Neuronal stem cell (in vitro differentiated cells): ENCODE measurements at regions not wholly inside any gene's neighbourhood (a gene's known extent, or its start where the extent isn't known, plus 50 kb on each side); places are given as distances from the start of the nearest gene placed in this dataset.

Source experiments
- DNase-seq: peaks from one replicate; pipeline ENCODE4 v3.0.0-alpha.2; 2013; ENCODE audit warnings: low spot score
- H2AFZ ChIP-seq: one replicate; pipeline ENCODE4 v1.6.1; 2013; ENCODE audit warnings: mild to moderate bottlenecking, low read length, inconsistent platforms
- H2AK5ac ChIP-seq: 2 replicates; pipeline ENCODE4 v1.6.1; 2013; ENCODE audit warnings: low read depth, mild to moderate bottlenecking, inconsistent platforms, low read length, moderate library complexity, mixed read lengths
- H2BK120ac ChIP-seq: 2 replicates; pipeline ENCODE4 v1.6.1; 2013; ENCODE audit warnings: low read depth, mild to moderate bottlenecking, inconsistent platforms, low read length, moderate library complexity, mixed read lengths
- H2BK12ac ChIP-seq: one replicate; pipeline ENCODE4 v1.6.1; 2013; ENCODE audit warnings: low read length, inconsistent platforms
- H2BK15ac ChIP-seq: 2 replicates; pipeline ENCODE4 v1.6.1; 2013; ENCODE audit warnings: mild to moderate bottlenecking, low read length, inconsistent platforms, mixed read lengths
- H2BK5ac ChIP-seq: one replicate; pipeline ENCODE4 v1.6.1; 2013; ENCODE audit warnings: inconsistent platforms, mild to moderate bottlenecking, low read length, moderate library complexity
- H3K14ac ChIP-seq: one replicate; pipeline ENCODE4 v1.6.1; 2013; ENCODE audit warnings: low read length, inconsistent platforms
- H3K18ac ChIP-seq: 2 replicates; pipeline ENCODE4 v1.6.1; 2013; ENCODE audit warnings: low read length, inconsistent platforms
- H3K23ac ChIP-seq: 2 replicates; pipeline ENCODE4 v1.6.1; 2013; ENCODE audit warnings: low read depth, mild to moderate bottlenecking, mixed read lengths, low read length, inconsistent platforms; ENCODE audit not compliant: poor library complexity
- H3K27ac ChIP-seq: replicated peaks from 3 replicates; pipeline ENCODE4 v1.5.1; 2013; ENCODE audit warnings: low read length, inconsistent platforms
- H3K27me3 ChIP-seq, 3 experiments: 2 replicates each; pipeline ENCODE4 v1.6.1; 2013; ENCODE audit warnings: low read length in 3 of 3, mild to moderate bottlenecking in 2 of 3, inconsistent platforms in 1 of 3, low read depth in 1 of 3, mixed read lengths in 1 of 3, moderate library complexity in 1 of 3; ENCODE audit not compliant: control insufficient read depth in 3 of 3, insufficient read depth in 3 of 3
- H3K36me3 ChIP-seq, 2 donors: replicated peaks in 1 of 2; 2 replicates each; pipeline ENCODE4 v1.6.1; 2013; ENCODE audit warnings: low read length in 2 of 2; ENCODE audit not compliant: control insufficient read depth in 2 of 2, insufficient read depth in 2 of 2
- H3K4ac ChIP-seq: 2 replicates; pipeline ENCODE4 v1.6.1; 2013; ENCODE audit warnings: inconsistent platforms, mild to moderate bottlenecking, low read length, moderate library complexity
- H3K4me1 ChIP-seq, 2 donors: 1 replicate in 1 of 2; 2 replicates in 1 of 2; pipeline ENCODE4 v1.6.1; 2013; ENCODE audit warnings: low read length in 2 of 2, low read depth in 1 of 2; ENCODE audit not compliant: control insufficient read depth in 2 of 2, insufficient read depth in 1 of 2
- H3K4me2 ChIP-seq: one replicate; pipeline ENCODE4 v1.6.1; 2013; ENCODE audit warnings: mild to moderate bottlenecking, low read length, inconsistent platforms; ENCODE audit not compliant: insufficient read depth, poor library complexity, severe bottlenecking
- H3K4me3 ChIP-seq, 2 donors: 2 replicates each; pipeline ENCODE4 v1.5.1; 2013; ENCODE audit warnings: low read length in 2 of 2, mild to moderate bottlenecking in 2 of 2, inconsistent platforms in 1 of 2, moderate library complexity in 1 of 2
- H3K79me1 ChIP-seq: one replicate; pipeline ENCODE4 v1.6.1; 2013; ENCODE audit warnings: low read depth, mild to moderate bottlenecking, inconsistent platforms, low read length, moderate library complexity
- H3K9ac ChIP-seq: one replicate; pipeline ENCODE4 v1.6.1; 2013; ENCODE audit warnings: mild to moderate bottlenecking, low read depth, low read length, inconsistent platforms; ENCODE audit not compliant: poor library complexity
- H3K9me3 ChIP-seq, 2 donors: replicated peaks in 1 of 2; 2 replicates each; pipeline versions ENCODE3 to v1.6.1; 2013; ENCODE audit warnings: low read length in 2 of 2, mild to moderate bottlenecking in 2 of 2, inconsistent platforms in 1 of 2, low read depth in 1 of 2, mixed read lengths in 1 of 2, moderate library complexity in 1 of 2; ENCODE audit not compliant: control insufficient read depth in 2 of 2, insufficient read depth in 1 of 2
- H4K8ac ChIP-seq: one replicate; pipeline ENCODE4 v1.6.1; 2013; ENCODE audit warnings: low read depth, mild to moderate bottlenecking, inconsistent platforms, low read length, moderate library complexity
- H4K91ac ChIP-seq: one replicate; pipeline ENCODE4 v1.6.1; 2013; ENCODE audit warnings: low read length, low read depth, mild to moderate bottlenecking, inconsistent platforms; ENCODE audit not compliant: poor library complexity
- WGBS, 2 donors: extraction: QIAGEN DNeasy Blood & Tissue Kit; methylation state at CpG; one replicate each; pipeline ENCODE4 v1.1.7; 2013; ENCODE audit warnings: missing lambda C conversion rate in 2 of 2, mixed read lengths in 1 of 2; ENCODE audit not compliant: insufficient read length in 2 of 2, insufficient replicate concordance in 1 of 2; ENCODE audit errors: extremely low coverage in 2 of 2; 5-methylcytosine and 5-hydroxymethylcytosine counted together

- Histone ChIP-seq H3K14ac (no peak overlapping the region), H3K9me3 (no peaks in the 10 kb centered on the region), H2AFZ (no peak overlapping the region), H3K4me2 (no peak overlapping the region), H4K91ac (no peak overlapping the region), H2AK5ac (no peak overlapping the region), H2BK15ac (no peak overlapping the region), H3K27ac (no peak overlapping the region), H3K4ac (no peak overlapping the region), H3K4me1 (peaks cover 0 to 1% of the 10 kb centered on the region in 2 donors), H2BK5ac (no peak overlapping the region), H2BK120ac (no peak overlapping the region), H3K79me1 (no peaks in the 10 kb centered on the region), H3K27me3 (peaks cover 0 to 3% (median 0%) of the 10 kb centered on the region in 3 experiments), H3K23ac (no peak overlapping the region), H4K8ac (no peak overlapping the region), H3K18ac (no peak overlapping the region), H2BK12ac (no peak overlapping the region), H3K9ac (no peak overlapping the region), H3K4me3 (no peak overlapping the region), H3K36me3 (no peaks in the 10 kb centered on the region)
- DNase-seq: no peak
- no CpG with 5 or more reads among the region's 10 CpGs for WGBS, 2 donors
These were observed 127.3 kb upstream of the TMPO start for GRCh38 chr12:98388126-98388525.

- no peak overlapping the region for H2BK120ac ChIP-seq
- no peak for DNase-seq
- no peaks in the 10 kb centered on the region for H3K9me3 ChIP-seq
- no peak overlapping the region for H3K18ac ChIP-seq
- H3K27ac ChIP-seq: no peak overlapping the region
- no peak overlapping the region for H3K4ac ChIP-seq
- WGBS, 2 donors: no CpG with 5 or more reads among the region's 2 CpGs
- H3K14ac ChIP-seq: no peak overlapping the region
- H3K9ac ChIP-seq: no peak overlapping the region
- no peak overlapping the region for H3K23ac ChIP-seq
- H3K4me3 ChIP-seq: no peak overlapping the region
- H3K79me1 ChIP-seq: no peaks in the 10 kb centered on the region
- H2AFZ ChIP-seq: no peak overlapping the region
- no peak overlapping the region for H2AK5ac ChIP-seq
- H2BK15ac ChIP-seq: no peak overlapping the region
- peaks cover 0 to 3% (median 0%) of the 10 kb centered on the region in 3 experiments for H3K27me3 ChIP-seq
- peaks cover 0 to 1% of the 10 kb centered on the region in 2 donors for H3K4me1 ChIP-seq
- H2BK12ac ChIP-seq: no peak overlapping the region
- H4K8ac ChIP-seq: no peak overlapping the region
- no peak overlapping the region for H3K4me2 ChIP-seq
- H4K91ac ChIP-seq: no peak overlapping the region
- no peaks in the 10 kb centered on the region for H3K36me3 ChIP-seq
- H2BK5ac ChIP-seq: no peak overlapping the region
These were observed 125.8 kb upstream of the TMPO start for GRCh38 chr12:98389593-98389992.

DNA sequence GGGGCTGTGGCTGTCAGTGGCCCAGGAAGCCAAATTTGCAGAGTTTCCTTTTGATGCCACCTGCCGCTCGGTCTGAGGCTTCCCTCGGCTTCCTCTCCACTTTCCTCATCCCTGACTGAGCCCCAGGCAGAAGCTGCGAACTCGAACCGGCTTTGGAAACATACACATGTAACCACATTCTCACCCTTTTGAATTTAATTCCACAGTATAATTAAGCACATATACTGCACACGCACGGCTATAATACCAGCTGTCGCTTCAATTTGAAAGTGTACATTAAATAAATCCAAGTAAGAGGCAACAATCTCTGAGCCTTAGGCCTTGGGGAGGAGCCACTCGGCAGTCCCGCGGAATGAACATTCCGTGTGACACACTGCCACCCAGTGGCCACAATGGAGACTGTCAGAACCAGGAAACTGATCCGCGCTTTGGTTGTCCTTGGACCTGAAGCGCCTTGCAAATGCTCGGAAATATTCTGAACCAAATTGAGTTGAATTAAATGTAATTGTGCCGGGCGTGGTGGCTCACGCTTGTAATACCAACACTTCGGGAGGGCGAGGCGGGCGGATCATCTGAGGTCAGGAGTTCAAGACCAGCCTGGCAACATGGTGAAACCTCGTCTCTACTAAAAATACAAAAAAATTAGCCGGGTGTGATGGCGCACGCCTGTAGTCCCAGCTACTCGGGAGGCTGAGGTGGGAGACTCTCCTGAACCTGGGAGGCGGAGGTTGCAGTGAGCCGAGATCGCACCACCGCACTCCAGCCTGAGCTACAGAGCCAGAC lies 117.9 kb upstream of the TMPO start:
- H2AFZ ChIP-seq: peak overlapping the region; percentile 84
- no peak overlapping the region for H3K18ac ChIP-seq
- H4K91ac ChIP-seq: no peak overlapping the region
- no peaks in the 10 kb centered on the region for H3K79me1 ChIP-seq
- H3K9me3 ChIP-seq: no peaks in the 10 kb centered on the region
- H3K4ac ChIP-seq: no peak overlapping the region
- H2BK5ac ChIP-seq: no peak overlapping the region
- no CpG with 5 or more reads among the region's 33 CpGs for WGBS, 2 donors
- no peak overlapping the region for H2BK12ac ChIP-seq
- peak overlapping the region; percentile 49 for H3K4me2 ChIP-seq
- no peaks in the 10 kb centered on the region for H3K27me3 ChIP-seq
- DNase-seq: peak; percentile 78
- H2AK5ac ChIP-seq: no peak overlapping the region
- no peak overlapping the region for H3K23ac ChIP-seq
- H3K9ac ChIP-seq: no peak overlapping the region
- no peaks in the 10 kb centered on the region for H3K36me3 ChIP-seq
- no peak overlapping the region for H2BK15ac ChIP-seq
- peaks cover 6 to 9% of the 10 kb centered on the region in 2 donors for H3K4me1 ChIP-seq
- peak overlapping the region in 1 of 2 donors; percentile 47 for H3K4me3 ChIP-seq
- H3K14ac ChIP-seq: no peak overlapping the region
- H4K8ac ChIP-seq: no peak overlapping the region
- no peak overlapping the region for H3K27ac ChIP-seq
- H2BK120ac ChIP-seq: no peak overlapping the region

DNA sequence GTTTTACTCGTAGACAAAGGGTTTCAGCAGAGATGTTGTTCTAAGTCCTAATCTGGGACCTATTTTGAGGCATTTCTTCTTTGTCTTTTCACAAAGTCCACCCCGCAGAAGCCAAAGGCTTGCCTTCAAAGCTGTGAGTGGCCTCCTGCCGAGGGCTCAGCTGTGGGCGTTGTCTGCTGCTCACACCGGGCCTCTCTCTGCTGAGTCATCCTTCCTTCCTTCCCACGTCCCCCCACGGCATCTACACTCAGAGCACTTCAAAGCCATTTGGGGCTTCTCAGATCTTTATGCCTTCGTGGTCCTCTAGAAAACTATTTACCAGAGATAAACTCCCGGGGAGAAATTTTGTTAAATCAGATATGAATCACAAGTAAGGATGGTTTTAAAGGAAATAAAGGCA lies 115.9 kb upstream of the TMPO start:
- WGBS, 2 donors: no CpG with 5 or more reads among the region's 9 CpGs
- H2BK15ac ChIP-seq: no peak overlapping the region
- H2AFZ ChIP-seq: peak overlapping the region; percentile 74
- H3K4ac ChIP-seq: no peak overlapping the region
- no peak overlapping the region for H3K18ac ChIP-seq
- H3K9ac ChIP-seq: no peak overlapping the region
- H3K14ac ChIP-seq: no peak overlapping the region
- H2BK5ac ChIP-seq: peak overlapping the region; percentile 15
- H3K4me1 ChIP-seq: peaks cover 8 to 9% of the 10 kb centered on the region in 2 donors
- H3K79me1 ChIP-seq: no peaks in the 10 kb centered on the region
- H4K91ac ChIP-seq: no peak overlapping the region
- H3K4me3 ChIP-seq: no peak overlapping the region
- no peak for DNase-seq
- H3K4me2 ChIP-seq: peak overlapping the region; percentile 29
- H3K9me3 ChIP-seq: no peaks in the 10 kb centered on the region
- no peak overlapping the region for H3K23ac ChIP-seq
- no peaks in the 10 kb centered on the region for H3K27me3 ChIP-seq
- H2BK120ac ChIP-seq: no peak overlapping the region
- H4K8ac ChIP-seq: no peak overlapping the region
- no peak overlapping the region for H2BK12ac ChIP-seq
- peak overlapping the region; percentile 42 for H3K27ac ChIP-seq
- no peaks in the 10 kb centered on the region for H3K36me3 ChIP-seq
- no peak overlapping the region for H2AK5ac ChIP-seq
